OCI-LY3 (cell line): ENCODE measurements at regions not wholly inside any gene's neighbourhood (a gene's known extent, or its start where the extent isn't known, plus 50 kb on each side); places are given as distances from the start of the nearest gene placed in this dataset.

Source experiments
- EZH2phosphoT487 ChIP-seq: fragments of 200-600 bp; shearing (Covaris generic); IDR thresholded peaks from 2 replicates; pipeline ENCODE4 v1.6.1; 2018; ENCODE audit warnings: antibody characterized with exemption, mixed run types, low read depth
- TF ChIP-seq, protein P1 (sequence below): fragments of 200-600, 300-600 bp; sonication (generic); IDR thresholded peaks from 2 replicates; pipeline ENCODE4 v1.5.1; 2014; ENCODE audit warnings: antibody characterized with exemption, low read length, low read depth

DNA sequence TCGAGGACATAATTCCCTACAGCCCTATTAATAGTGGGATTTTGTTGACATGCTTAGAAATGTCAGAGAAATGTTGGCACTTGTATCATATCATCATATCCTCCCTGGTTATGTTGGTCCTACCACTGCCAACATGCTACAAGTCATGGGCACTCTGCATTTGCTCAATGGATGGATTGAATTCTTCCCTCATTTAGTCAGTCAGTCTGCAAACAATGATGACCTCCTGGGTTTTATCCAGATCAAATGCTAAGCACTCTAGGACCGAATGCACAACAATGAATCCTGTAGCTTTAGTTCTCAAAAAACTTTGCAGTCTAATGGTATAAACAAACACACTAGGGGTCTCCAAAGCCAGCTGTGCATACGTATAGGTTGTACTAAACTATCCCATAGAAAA, 357.2 kb upstream of the DPYD start:
- TF ChIP-seq, protein P1, sequence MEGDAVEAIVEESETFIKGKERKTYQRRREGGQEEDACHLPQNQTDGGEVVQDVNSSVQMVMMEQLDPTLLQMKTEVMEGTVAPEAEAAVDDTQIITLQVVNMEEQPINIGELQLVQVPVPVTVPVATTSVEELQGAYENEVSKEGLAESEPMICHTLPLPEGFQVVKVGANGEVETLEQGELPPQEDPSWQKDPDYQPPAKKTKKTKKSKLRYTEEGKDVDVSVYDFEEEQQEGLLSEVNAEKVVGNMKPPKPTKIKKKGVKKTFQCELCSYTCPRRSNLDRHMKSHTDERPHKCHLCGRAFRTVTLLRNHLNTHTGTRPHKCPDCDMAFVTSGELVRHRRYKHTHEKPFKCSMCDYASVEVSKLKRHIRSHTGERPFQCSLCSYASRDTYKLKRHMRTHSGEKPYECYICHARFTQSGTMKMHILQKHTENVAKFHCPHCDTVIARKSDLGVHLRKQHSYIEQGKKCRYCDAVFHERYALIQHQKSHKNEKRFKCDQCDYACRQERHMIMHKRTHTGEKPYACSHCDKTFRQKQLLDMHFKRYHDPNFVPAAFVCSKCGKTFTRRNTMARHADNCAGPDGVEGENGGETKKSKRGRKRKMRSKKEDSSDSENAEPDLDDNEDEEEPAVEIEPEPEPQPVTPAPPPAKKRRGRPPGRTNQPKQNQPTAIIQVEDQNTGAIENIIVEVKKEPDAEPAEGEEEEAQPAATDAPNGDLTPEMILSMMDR = no peak
- TF ChIP-seq EZH2phosphoT487 = no peak
